ENCODE measurements at regions not wholly inside any gene's neighbourhood (a gene's known extent, or its start where the extent isn't known, plus 50 kb on each side); places are given as distances from the start of the nearest gene placed in this dataset.

DNA sequence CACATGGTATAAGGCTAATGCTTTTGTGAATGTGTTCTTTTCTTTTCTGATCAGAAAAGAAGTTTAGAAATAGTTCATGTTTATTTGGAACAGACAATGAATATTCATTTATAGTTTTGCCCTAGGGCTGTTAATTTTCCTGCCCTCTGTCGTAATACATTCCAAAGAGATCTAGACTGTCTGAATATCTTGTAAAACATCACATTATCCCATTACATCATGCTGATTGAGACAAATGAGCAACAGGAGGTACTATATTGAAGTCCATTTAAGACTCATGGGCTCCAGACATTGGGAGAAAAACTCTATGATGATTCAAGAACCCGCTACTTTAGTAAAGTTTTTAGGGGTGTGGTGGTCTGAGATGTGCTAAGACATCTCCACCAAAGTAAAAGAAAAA is 121.2 kb upstream of the MAP1B start:
- Histone ChIP-seq H4K91ac (ENCODE audit: insufficient read depth, low read depth, low read length) (no peak overlapping the region), H3K23ac (ENCODE audit: low read depth, low read length) (no peak overlapping the region), H2AK9ac (replicated peaks; ENCODE audit: low read depth, low read length, poor library complexity) (no peak overlapping the region), H3K9me1 (ENCODE audit: insufficient read depth, low read length) (no peaks in the 10 kb centered on the region), H3K4me2 (ENCODE audit: low read depth, low read length) (no peak overlapping the region), H2AFZ (replicated peaks; ENCODE audit: low read length, poor library complexity) (no peak overlapping the region), H3K79me1 (ENCODE audit: low read depth in 1 of 2, low read length in 2 of 2) (no peaks in the 10 kb centered on the region), H4K8ac (ENCODE audit: low read depth in 2 of 2, low read length in 2 of 2) (no peak overlapping the region), H3K4ac (ENCODE audit: low read depth, low read length) (no peak overlapping the region), H2BK5ac (ENCODE audit: low read depth, low read length, poor library complexity, severe bottlenecking) (no peak overlapping the region), H3K18ac (ENCODE audit: low read depth, low read length) (no peak overlapping the region), H3K4me1 (ENCODE audit: control insufficient read depth, insufficient read depth, low read length) (no peaks in the 10 kb centered on the region), H3K56ac (ENCODE audit: extremely low read depth, insufficient read depth, low read length) (no peak overlapping the region), H2BK20ac (ENCODE audit: low read depth, low read length) (no peak overlapping the region), H3K14ac (replicated peaks; ENCODE audit: low read depth, low read length) (no peak overlapping the region), H3K27me3 (ENCODE audit: control insufficient read depth, insufficient read depth, low read length) (peaks cover 8% of the 10 kb centered on the region), H3K36me3 (ENCODE audit: control insufficient read depth, insufficient read depth, low read length) (no peaks in the 10 kb centered on the region), H2BK120ac (ENCODE audit: low read depth, low read length) (no peak overlapping the region), H3K27ac (ENCODE audit: insufficient read depth, low read length) (no peak overlapping the region), H4K20me1 (ENCODE audit: insufficient read depth, low read length) (no peaks in the 10 kb centered on the region), H2AK5ac (ENCODE audit: low read depth, low read length) (no peak overlapping the region), H3K9me3 (ENCODE audit: control insufficient read depth, insufficient read depth, low read length) (no peaks in the 10 kb centered on the region), H2BK15ac (ENCODE audit: low read depth, low read length) (no peak overlapping the region), H3K4me3 (ENCODE audit: insufficient read depth, low read depth, low read length) (no peak overlapping the region), H4K5ac (ENCODE audit: low read depth, low read length) (no peak overlapping the region), H3K9ac (ENCODE audit: low read depth, low read length) (no peak overlapping the region)
- ChIA-PET POLR2A (ENCODE audit: unreplicated experiment) (no interaction called here), CTCF (no interaction called here)
- DNase-seq (no peak), ATAC-seq (ENCODE audit: low read depth) (no peak)
- in situ Hi-C loops (cut with MboI; ENCODE audit: low sequenced_read_pairs): loop anchor here (10.0 kb wide), 1 partner anchor 181 kb away; no protein-coding TSS in a partner anchor
- dilution Hi-C loops (cut with HindIII; ENCODE audit: low sequenced_read_pairs, unreplicated experiment): no loop called here
- BruUV-seq (replicated peaks): no TSS peak
- TF ChIP-seq, protein P1, sequence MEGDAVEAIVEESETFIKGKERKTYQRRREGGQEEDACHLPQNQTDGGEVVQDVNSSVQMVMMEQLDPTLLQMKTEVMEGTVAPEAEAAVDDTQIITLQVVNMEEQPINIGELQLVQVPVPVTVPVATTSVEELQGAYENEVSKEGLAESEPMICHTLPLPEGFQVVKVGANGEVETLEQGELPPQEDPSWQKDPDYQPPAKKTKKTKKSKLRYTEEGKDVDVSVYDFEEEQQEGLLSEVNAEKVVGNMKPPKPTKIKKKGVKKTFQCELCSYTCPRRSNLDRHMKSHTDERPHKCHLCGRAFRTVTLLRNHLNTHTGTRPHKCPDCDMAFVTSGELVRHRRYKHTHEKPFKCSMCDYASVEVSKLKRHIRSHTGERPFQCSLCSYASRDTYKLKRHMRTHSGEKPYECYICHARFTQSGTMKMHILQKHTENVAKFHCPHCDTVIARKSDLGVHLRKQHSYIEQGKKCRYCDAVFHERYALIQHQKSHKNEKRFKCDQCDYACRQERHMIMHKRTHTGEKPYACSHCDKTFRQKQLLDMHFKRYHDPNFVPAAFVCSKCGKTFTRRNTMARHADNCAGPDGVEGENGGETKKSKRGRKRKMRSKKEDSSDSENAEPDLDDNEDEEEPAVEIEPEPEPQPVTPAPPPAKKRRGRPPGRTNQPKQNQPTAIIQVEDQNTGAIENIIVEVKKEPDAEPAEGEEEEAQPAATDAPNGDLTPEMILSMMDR (conservative IDR thresholded peaks at IDR 0.05; ENCODE audit: low read depth, low read length): no peak
- TF ChIP-seq MAZ (IDR thresholded peaks at IDR 0.05; ENCODE audit: borderline replicate concordance, low read depth, low read length) (no peak), FOS (IDR thresholded peaks at IDR 0.05; ENCODE audit: low read depth, low read length) (no peak), CHD1 (IDR thresholded peaks at IDR 0.05; ENCODE audit: low read depth, low read length) (no peak), CEBPB (IDR thresholded peaks at IDR 0.05; ENCODE audit: low read depth, low read length) (no peak), POLR2A (IDR thresholded peaks at IDR 0.05; ENCODE audit: low read depth, low read length) (no peak), RCOR1 (IDR thresholded peaks at IDR 0.05; ENCODE audit: insufficient replicate concordance, low read length) (no peak), NFE2L2 (IDR thresholded peaks at IDR 0.05; ENCODE audit: low read depth, low read length) (no peak), MXI1 (IDR thresholded peaks at IDR 0.05; ENCODE audit: borderline replicate concordance, low read depth, low read length) (no peak), MAFK (IDR thresholded peaks at IDR 0.05; ENCODE audit: low read depth, low read length) (no peak), SMC3 (IDR thresholded peaks at IDR 0.05; ENCODE audit: low read depth, low read length) (no peak), BHLHE40 (IDR thresholded peaks at IDR 0.05; ENCODE audit: low read depth, low read length) (no peak), RFX5 (IDR thresholded peaks at IDR 0.05; ENCODE audit: low read depth, low read length) (no peak)
- TF ChIP-seq, protein P2, sequence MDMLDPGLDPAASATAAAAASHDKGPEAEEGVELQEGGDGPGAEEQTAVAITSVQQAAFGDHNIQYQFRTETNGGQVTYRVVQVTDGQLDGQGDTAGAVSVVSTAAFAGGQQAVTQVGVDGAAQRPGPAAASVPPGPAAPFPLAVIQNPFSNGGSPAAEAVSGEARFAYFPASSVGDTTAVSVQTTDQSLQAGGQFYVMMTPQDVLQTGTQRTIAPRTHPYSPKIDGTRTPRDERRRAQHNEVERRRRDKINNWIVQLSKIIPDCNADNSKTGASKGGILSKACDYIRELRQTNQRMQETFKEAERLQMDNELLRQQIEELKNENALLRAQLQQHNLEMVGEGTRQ (IDR thresholded peaks at IDR 0.05; ENCODE audit: low read depth, low read length): no peak
- TF ChIP-seq, protein P3, sequence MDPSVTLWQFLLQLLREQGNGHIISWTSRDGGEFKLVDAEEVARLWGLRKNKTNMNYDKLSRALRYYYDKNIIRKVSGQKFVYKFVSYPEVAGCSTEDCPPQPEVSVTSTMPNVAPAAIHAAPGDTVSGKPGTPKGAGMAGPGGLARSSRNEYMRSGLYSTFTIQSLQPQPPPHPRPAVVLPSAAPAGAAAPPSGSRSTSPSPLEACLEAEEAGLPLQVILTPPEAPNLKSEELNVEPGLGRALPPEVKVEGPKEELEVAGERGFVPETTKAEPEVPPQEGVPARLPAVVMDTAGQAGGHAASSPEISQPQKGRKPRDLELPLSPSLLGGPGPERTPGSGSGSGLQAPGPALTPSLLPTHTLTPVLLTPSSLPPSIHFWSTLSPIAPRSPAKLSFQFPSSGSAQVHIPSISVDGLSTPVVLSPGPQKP (IDR thresholded peaks at IDR 0.05; ENCODE audit: borderline replicate concordance, low read depth, low read length): no peak
- intact Hi-C loops (cut with micrococcal nuclease): no loop called here
- no CpG with 5 or more reads among the region's 2 CpGs for WGBS, 2 experiments (ENCODE audit: extremely low coverage in 2 of 2, insufficient read length in 1 of 2)

Data from IMR-90 (cell line).